ENCODE measurements at regions not wholly inside any gene's neighbourhood (a gene's known extent, or its start where the extent isn't known, plus 50 kb on each side); places are given as distances from the start of the nearest gene placed in this dataset.

GRCh38 chr6:80541181-80541580 is 434.7 kb downstream of the BCKDHB start:
- no peak for TF ChIP-seq NRF1 (IDR thresholded peaks at IDR 0.05; ENCODE audit: low read depth, low read length)
- no peak for TF ChIP-seq RCOR1 (IDR thresholded peaks at IDR 0.05; ENCODE audit: low read length)
